Astrocyte (in vitro differentiated cells and primary cell): ENCODE measurements at regions not wholly inside any gene's neighbourhood (a gene's known extent, or its start where the extent isn't known, plus 50 kb on each side); places are given as distances from the start of the nearest gene placed in this dataset.

Source experiments
- CTCF ChIP-seq: IDR thresholded peaks from 2 replicates; pipeline ENCODE4 v1.5.1; 2011; ENCODE audit warnings: low read depth, mild to moderate bottlenecking, inconsistent platforms, low read length, moderate library complexity; ENCODE audit not compliant: insufficient read depth
- EZH2 ChIP-seq: IDR thresholded peaks from 2 replicates; pipeline ENCODE4 v1.6.1; 2012; ENCODE audit warnings: mild to moderate bottlenecking, low read length, inconsistent platforms; ENCODE audit not compliant: insufficient read depth

- TF ChIP-seq CTCF (no peak), EZH2 (no peak)
Measured at GRCh38 chr10:32182476-32182875, 126.3 kb upstream of the KIF5B start.
